ENCODE measurements at regions not wholly inside any gene's neighbourhood (a gene's known extent, or its start where the extent isn't known, plus 50 kb on each side); places are given as distances from the start of the nearest gene placed in this dataset.
"Not testable (repeated sequence)": the region's sequence is repeated elsewhere in the genome, so short reads cannot be mapped to it uniquely, and the experiment has no call there.

GRCh38 chr7:68816491-68816890, 781.8 kb upstream of the AUTS2 start:
- H3K27ac Mint-ChIP-seq = no peak overlapping the region
- no peaks in the 10 kb centered on the region for H3K4me1 Mint-ChIP-seq (ENCODE audit: low read depth)
- H3K36me3 Mint-ChIP-seq (ENCODE audit: insufficient read depth in 2 of 2) = peaks cover 2 to 3% of the 10 kb centered on the region in 2 donors
- DNase-seq (no peak), ATAC-seq (replicated peaks in 1 of 2) (no peak)
- no peak overlapping the region for H3K4me3 Mint-ChIP-seq
- no peaks in the 10 kb centered on the region for H3K27me3 Mint-ChIP-seq (ENCODE audit: low read depth)
- peaks cover 4 to 12% of the 10 kb centered on the region in 2 donors for H3K9me3 Mint-ChIP-seq

GRCh38 chr7:68820321-68820720, 778.0 kb upstream of the AUTS2 start:
- H3K36me3 Mint-ChIP-seq (ENCODE audit: insufficient read depth in 2 of 2) = peaks cover 2 to 3% of the 10 kb centered on the region in 2 donors
- ATAC-seq (replicated peaks in 1 of 2) (no peak), DNase-seq (no peak)
- peaks cover 8 to 11% of the 10 kb centered on the region in 2 donors for H3K9me3 Mint-ChIP-seq
- H3K4me3 Mint-ChIP-seq = no peak overlapping the region
- no peak overlapping the region for H3K27ac Mint-ChIP-seq
- H3K27me3 Mint-ChIP-seq (ENCODE audit: low read depth) = no peaks in the 10 kb centered on the region
- no peaks in the 10 kb centered on the region for H3K4me1 Mint-ChIP-seq (ENCODE audit: low read depth)

- peaks cover 7 to 11% of the 10 kb centered on the region in 2 donors for H3K9me3 Mint-ChIP-seq
- peaks cover 2 to 3% of the 10 kb centered on the region in 2 donors for H3K36me3 Mint-ChIP-seq (ENCODE audit: insufficient read depth in 2 of 2)
- DNase-seq (no peak), ATAC-seq (replicated peaks in 1 of 2) (no peak)
- no peaks in the 10 kb centered on the region for H3K4me1 Mint-ChIP-seq (ENCODE audit: low read depth)
- H3K27me3 Mint-ChIP-seq (ENCODE audit: low read depth) = no peaks in the 10 kb centered on the region
- no peak overlapping the region for H3K4me3 Mint-ChIP-seq
- H3K27ac Mint-ChIP-seq = no peak overlapping the region
Observed at GRCh38 chr7:68821846-68822245, 776.4 kb upstream of the AUTS2 start.

DNA sequence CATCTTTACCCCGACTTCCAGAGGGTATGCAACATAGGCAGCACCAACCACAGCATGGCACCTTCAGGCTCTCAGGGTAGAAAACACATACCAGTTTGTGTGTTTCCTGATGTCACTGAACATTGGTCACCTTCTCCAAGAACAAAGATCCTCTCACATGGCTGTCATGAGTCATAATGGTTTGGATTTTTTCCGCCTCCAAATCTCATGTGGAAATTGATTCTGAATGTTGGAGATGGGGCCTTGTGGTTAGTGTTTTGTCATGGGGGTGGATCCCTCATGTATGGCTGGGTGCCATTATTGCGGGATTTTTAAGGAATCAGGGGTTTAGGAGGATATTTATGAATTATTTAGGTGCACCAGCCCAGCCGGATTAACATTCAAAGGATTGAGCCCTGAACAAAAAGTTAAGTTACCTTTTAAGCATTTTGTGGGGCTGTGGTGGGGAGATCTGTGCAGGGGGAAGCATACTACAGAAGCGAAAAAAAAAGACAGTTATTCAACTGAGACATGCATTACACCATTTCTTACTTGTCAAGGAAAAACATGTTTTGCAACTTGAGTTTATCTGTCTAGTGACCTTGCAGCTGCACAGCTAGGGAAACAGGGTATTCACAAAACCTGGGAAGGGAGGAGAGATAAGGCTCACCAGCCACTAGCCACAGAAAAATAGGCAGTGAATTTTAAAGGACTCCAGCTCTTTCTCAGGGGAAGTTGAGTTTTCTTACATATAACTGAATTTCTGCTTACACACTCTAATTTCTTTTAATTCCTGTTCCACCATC, 774.1 kb upstream of the AUTS2 start:
- H3K36me3 Mint-ChIP-seq (ENCODE audit: insufficient read depth in 2 of 2) = no peaks in the 10 kb centered on the region
- no peak overlapping the region for H3K27ac Mint-ChIP-seq
- no peaks in the 10 kb centered on the region for H3K4me1 Mint-ChIP-seq (ENCODE audit: low read depth)
- ATAC-seq (replicated peaks in 1 of 2) = no peak
- no peak overlapping the region for H3K4me3 Mint-ChIP-seq
- H3K9me3 Mint-ChIP-seq = peaks cover 2 to 11% of the 10 kb centered on the region in 2 donors
- DNase-seq = no peak
- no peaks in the 10 kb centered on the region for H3K27me3 Mint-ChIP-seq (ENCODE audit: low read depth)

GRCh38 chr7:68828575-68828974, 769.7 kb upstream of the AUTS2 start:
- Mint-ChIP-seq H3K4me3 (no peak overlapping the region), H3K27me3 (ENCODE audit: low read depth) (no peaks in the 10 kb centered on the region), H3K36me3 (ENCODE audit: insufficient read depth in 2 of 2) (no peaks in the 10 kb centered on the region), H3K9me3 (peaks cover 2 to 12% of the 10 kb centered on the region in 2 donors), H3K4me1 (ENCODE audit: low read depth) (no peaks in the 10 kb centered on the region), H3K27ac (no peak overlapping the region)
- no peak for ATAC-seq (replicated peaks in 1 of 2)
- DNase-seq = no peak

DNA sequence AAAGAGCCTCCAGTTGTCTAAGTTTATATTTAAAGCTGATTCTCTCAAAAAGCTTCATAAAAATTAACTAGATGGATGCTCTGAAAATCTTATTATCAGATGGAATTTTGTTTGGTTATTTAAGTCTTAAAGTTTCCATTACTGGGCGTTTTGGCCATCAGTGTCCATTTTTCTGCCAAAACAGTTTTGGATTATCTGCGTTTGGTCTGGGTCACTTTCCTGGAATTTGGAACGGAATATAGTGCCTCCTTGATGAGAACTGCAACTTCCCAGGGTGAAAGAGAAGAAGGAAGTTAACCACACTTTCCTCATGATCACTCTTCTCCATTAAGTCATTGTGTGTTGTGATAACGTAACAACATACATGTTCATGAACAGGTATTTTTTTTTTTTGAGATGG, 764.9 kb upstream of the AUTS2 start:
- H3K27me3 Mint-ChIP-seq (ENCODE audit: low read depth) = no peaks in the 10 kb centered on the region
- H3K36me3 Mint-ChIP-seq (ENCODE audit: insufficient read depth in 2 of 2) = no peaks in the 10 kb centered on the region
- ATAC-seq (replicated peaks in 1 of 2) (no peak), DNase-seq (no peak)
- no peak overlapping the region for H3K4me3 Mint-ChIP-seq
- H3K9me3 Mint-ChIP-seq = peaks cover 0 to 10% of the 10 kb centered on the region in 2 donors
- H3K27ac Mint-ChIP-seq = no peak overlapping the region
- H3K4me1 Mint-ChIP-seq (ENCODE audit: low read depth) = no peaks in the 10 kb centered on the region

- no peak overlapping the region for H3K4me3 Mint-ChIP-seq
- H3K36me3 Mint-ChIP-seq (ENCODE audit: insufficient read depth in 2 of 2) = no peaks in the 10 kb centered on the region
- ATAC-seq (replicated peaks in 1 of 2) (no peak), DNase-seq (no peak)
- H3K27ac Mint-ChIP-seq = no peak overlapping the region
- peaks cover 2 to 9% of the 10 kb centered on the region in 2 donors for H3K9me3 Mint-ChIP-seq
- H3K27me3 Mint-ChIP-seq (ENCODE audit: low read depth) = no peaks in the 10 kb centered on the region
- H3K4me1 Mint-ChIP-seq (ENCODE audit: low read depth) = no peaks in the 10 kb centered on the region
Observed at GRCh38 chr7:68839014-68839413, 759.3 kb upstream of the AUTS2 start.

- no peaks in the 10 kb centered on the region for H3K27me3 Mint-ChIP-seq (ENCODE audit: low read depth)
- no peak overlapping the region for H3K4me3 Mint-ChIP-seq
- H3K9me3 Mint-ChIP-seq = peaks cover 5 to 12% of the 10 kb centered on the region in 2 donors
- ATAC-seq (replicated peaks in 1 of 2) = no peak
- no peaks in the 10 kb centered on the region for H3K4me1 Mint-ChIP-seq (ENCODE audit: low read depth)
- no peaks in the 10 kb centered on the region for H3K36me3 Mint-ChIP-seq (ENCODE audit: insufficient read depth in 2 of 2)
- DNase-seq = no peak
- no peak overlapping the region for H3K27ac Mint-ChIP-seq
Observed at GRCh38 chr7:68840991-68841390, 757.3 kb upstream of the AUTS2 start.

GRCh38 chr7:68843985-68844384, 754.3 kb upstream of the AUTS2 start:
- not testable (repeated sequence) for H3K4me3 Mint-ChIP-seq; H3K27me3 Mint-ChIP-seq (ENCODE audit: low read depth); H3K4me1 Mint-ChIP-seq (ENCODE audit: low read depth); H3K27ac Mint-ChIP-seq; ATAC-seq (replicated peaks in 1 of 2); DNase-seq; H3K9me3 Mint-ChIP-seq; H3K36me3 Mint-ChIP-seq (ENCODE audit: insufficient read depth in 2 of 2)

DNA sequence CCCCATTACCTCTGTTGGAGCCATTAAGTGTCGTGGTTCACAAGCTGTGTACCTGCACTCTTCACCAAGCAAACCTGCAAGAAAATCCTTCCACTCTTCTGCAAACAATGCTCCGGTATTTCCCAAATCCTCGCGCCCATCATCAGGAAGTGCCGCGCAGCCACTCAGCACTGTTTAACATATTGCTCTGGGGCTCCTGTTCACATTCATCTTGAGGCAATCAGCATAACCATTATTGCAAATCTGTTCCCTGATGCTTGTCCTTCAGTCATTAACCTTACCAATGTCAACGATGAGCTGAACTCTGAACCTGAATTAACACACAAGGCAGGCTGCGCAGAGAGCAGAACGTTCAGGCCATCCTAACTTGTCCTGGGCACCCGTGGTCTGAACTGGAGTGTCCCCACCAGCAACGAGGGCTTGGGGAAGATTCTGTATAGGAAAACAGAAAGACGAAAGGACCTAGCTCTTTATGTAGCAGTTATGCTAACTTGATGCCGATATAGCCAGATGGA, 751.4 kb upstream of the AUTS2 start:
- Mint-ChIP-seq H3K9me3 (peaks cover 3 to 6% of the 10 kb centered on the region in 2 donors), H3K4me1 (ENCODE audit: low read depth) (no peaks in the 10 kb centered on the region), H3K36me3 (ENCODE audit: insufficient read depth in 2 of 2) (no peaks in the 10 kb centered on the region), H3K27ac (no peak overlapping the region), H3K4me3 (no peak overlapping the region), H3K27me3 (ENCODE audit: low read depth) (no peaks in the 10 kb centered on the region)
- ATAC-seq (replicated peaks in 1 of 2) (no peak), DNase-seq (no peak)

DNA sequence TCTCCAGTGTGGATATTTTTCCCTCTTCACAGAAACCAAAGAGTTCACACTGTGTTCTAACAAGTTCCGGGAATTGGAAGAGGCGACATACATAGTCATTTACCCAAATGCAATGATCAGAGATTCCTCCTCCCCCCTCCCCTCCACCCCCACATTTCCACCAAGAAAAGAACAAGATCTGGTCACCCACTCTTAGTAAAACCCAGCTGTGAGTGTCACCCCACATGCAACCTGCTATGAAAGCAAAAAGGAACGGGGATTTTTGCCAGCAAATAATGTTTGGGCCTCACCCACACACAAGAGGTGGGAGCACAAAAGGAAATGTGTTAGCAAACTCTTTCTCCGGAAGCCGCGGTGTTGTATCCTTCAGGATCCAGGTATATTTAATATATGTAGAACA, 745.0 kb upstream of the AUTS2 start:
- ATAC-seq (replicated peaks in 1 of 2) = no peak

DNA sequence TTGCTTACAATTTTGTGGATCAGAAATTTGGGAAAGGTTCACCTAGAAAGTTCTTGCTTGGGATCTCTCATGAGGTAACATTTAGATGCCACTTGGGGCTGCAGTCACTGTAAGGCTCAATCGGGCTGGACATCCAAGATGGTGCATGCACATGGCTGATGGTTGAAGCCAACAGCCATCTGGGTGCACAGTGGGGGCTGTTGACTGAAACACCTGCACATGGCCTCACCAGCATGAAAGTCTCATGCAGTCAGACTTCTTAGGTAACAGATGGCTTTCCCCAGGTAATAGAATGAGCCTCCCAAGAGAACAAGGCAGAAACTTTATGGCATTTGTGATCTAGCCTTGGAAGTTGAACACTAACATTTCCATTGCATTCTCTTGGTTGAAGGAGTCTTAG, 740.7 kb upstream of the AUTS2 start:
- Mint-ChIP-seq H3K4me1 (ENCODE audit: low read depth) (no peaks in the 10 kb centered on the region), H3K27me3 (ENCODE audit: low read depth) (no peaks in the 10 kb centered on the region), H3K27ac (no peak overlapping the region), H3K36me3 (ENCODE audit: insufficient read depth in 2 of 2) (no peaks in the 10 kb centered on the region), H3K4me3 (no peak overlapping the region), H3K9me3 (peaks cover 8 to 10% of the 10 kb centered on the region in 2 donors)
- DNase-seq = no peak
- ATAC-seq (replicated peaks in 1 of 2) = no peak

More for the DNA sequence above, 745.0 kb upstream of the AUTS2 start:
- peaks cover 2 to 8% of the 10 kb centered on the region in 2 donors for H3K9me3 Mint-ChIP-seq
- H3K27ac Mint-ChIP-seq = no peak overlapping the region
- no peak overlapping the region for H3K4me3 Mint-ChIP-seq
- H3K4me1 Mint-ChIP-seq (ENCODE audit: low read depth) = no peaks in the 10 kb centered on the region
- DNase-seq = no peak
- H3K36me3 Mint-ChIP-seq (ENCODE audit: insufficient read depth in 2 of 2) = no peaks in the 10 kb centered on the region
- H3K27me3 Mint-ChIP-seq (ENCODE audit: low read depth) = no peaks in the 10 kb centered on the region

- no peak for DNase-seq
Observed at GRCh38 chr7:68858497-68858896, 739.8 kb upstream of the AUTS2 start.

GRCh38 chr7:68861171-68861570, 737.1 kb upstream of the AUTS2 start:
- ATAC-seq (replicated peaks in 1 of 2) = no peak
- H3K27ac Mint-ChIP-seq = no peak overlapping the region
- no peaks in the 10 kb centered on the region for H3K36me3 Mint-ChIP-seq (ENCODE audit: insufficient read depth in 2 of 2)
- H3K9me3 Mint-ChIP-seq = peaks cover 6 to 9% of the 10 kb centered on the region in 2 donors
- no peaks in the 10 kb centered on the region for H3K27me3 Mint-ChIP-seq (ENCODE audit: low read depth)
- H3K4me3 Mint-ChIP-seq = no peak overlapping the region
- DNase-seq = no peak
- H3K4me1 Mint-ChIP-seq (ENCODE audit: low read depth) = no peaks in the 10 kb centered on the region

More at GRCh38 chr7:68858497-68858896, 739.8 kb upstream of the AUTS2 start:
- no peaks in the 10 kb centered on the region for H3K4me1 Mint-ChIP-seq (ENCODE audit: low read depth)
- ATAC-seq (replicated peaks in 1 of 2) = no peak
- peaks cover 9 to 10% of the 10 kb centered on the region in 2 donors for H3K9me3 Mint-ChIP-seq
- H3K4me3 Mint-ChIP-seq = no peak overlapping the region
- no peaks in the 10 kb centered on the region for H3K36me3 Mint-ChIP-seq (ENCODE audit: insufficient read depth in 2 of 2)
- no peaks in the 10 kb centered on the region for H3K27me3 Mint-ChIP-seq (ENCODE audit: low read depth)
- H3K27ac Mint-ChIP-seq = no peak overlapping the region

All from activated T-cell treated with anti-CD3 and anti-CD28 coated beads, Interleukin-2, amount 50 U/mL, for 72 hours (primary cell).